HG03457 (cell line): ENCODE measurements at regions not wholly inside any gene's neighbourhood (a gene's known extent, or its start where the extent isn't known, plus 50 kb on each side); places are given as distances from the start of the nearest gene placed in this dataset.
"Not testable (repeated sequence)": the region's sequence is repeated elsewhere in the genome, so short reads cannot be mapped to it uniquely, and the experiment has no call there.

ENCODE experiments used
- ATAC-seq: cut with Tn5 transposase; IDR thresholded peaks from one replicate; pipeline ENCODE4 v1.9.1; 2021; ENCODE audit warnings: moderate number of reproducible peaks; ENCODE audit not compliant: unreplicated experiment

DNA sequence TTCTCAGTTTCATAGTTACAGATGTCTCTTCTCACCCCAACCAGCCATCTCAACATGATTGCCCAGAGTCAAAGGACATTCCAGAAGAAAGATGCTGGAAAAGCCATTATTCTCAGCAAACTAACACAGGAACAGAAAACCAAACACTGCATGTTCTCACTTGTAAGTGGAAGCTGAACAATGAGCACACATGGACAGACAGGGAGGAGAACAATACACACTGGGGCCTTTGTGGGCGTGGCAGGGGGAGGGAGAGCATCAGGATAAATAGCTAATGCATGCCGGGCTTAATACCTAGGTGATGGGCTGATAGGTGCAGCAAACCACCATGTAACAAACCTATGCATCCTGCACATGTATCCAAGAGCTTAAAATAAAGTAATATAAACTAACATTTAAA is 437.8 kb upstream of the TUSC1 start:
- not testable (repeated sequence) for ATAC-seq

GRCh38 chr9:26112724-26113123 is 434.5 kb upstream of the TUSC1 start:
- no peak for ATAC-seq

- ATAC-seq = no peak
These were observed 408.2 kb upstream of the TUSC1 start for GRCh38 chr9:26086396-26086795.

DNA sequence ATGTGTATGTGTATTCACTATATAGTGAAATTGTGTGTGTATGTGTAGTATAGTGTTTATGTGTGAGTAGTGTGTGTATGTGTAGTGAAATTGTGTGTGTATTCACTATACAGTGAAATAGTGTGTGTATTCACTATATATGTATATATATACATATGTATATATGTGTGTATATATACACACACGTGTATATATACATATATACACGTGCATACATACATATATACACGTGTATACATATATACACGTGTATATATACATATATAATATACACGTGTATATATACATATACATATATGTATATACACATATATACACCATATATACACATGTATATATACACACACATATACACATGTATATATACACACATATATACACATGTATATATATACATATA is 403.6 kb upstream of the TUSC1 start:
- no peak for ATAC-seq

DNA sequence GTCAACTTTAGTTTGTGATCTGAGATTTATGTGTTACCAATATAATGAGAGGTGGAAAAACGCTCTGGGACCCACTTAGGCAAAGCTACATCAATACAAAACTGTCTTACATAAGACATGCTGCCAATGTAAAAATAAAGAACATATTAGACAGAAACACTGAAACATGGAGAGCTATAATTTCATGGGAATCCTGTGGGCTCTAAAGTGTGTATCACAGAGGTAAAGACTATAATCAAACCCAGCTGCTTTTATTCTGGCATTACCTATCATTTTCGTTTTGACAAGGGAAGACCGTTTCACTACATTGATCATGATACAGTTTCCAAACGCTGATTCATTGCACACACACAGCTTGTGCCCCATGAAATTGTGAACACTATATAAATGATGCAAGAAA is 400.5 kb upstream of the TUSC1 start:
- no peak for ATAC-seq

DNA sequence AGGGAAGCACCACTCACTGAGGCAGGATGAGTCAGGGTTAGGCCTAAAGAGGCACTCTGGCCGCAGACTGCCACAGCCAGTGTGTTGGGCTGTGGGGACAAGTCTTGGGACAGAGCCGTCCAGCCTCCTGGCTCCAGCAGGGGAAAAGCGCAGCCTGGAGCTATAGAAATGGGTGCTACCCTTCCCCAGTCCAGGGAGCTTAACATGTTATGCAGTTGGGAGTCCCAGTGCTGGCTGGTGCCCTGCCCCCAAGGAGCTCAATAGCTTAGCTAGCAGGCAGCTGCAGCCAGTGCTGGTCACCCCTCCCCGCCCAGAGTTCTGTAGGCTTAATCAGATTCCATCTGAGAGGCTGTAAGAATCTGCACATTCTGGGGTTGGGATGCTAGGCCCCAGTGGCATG is 399.6 kb upstream of the TUSC1 start:
- ATAC-seq = no peak

GRCh38 chr9:26067608-26068007 is 389.4 kb upstream of the TUSC1 start:
- no peak for ATAC-seq

- ATAC-seq = no peak
These were observed 388.0 kb upstream of the TUSC1 start for GRCh38 chr9:26066237-26066636.

DNA sequence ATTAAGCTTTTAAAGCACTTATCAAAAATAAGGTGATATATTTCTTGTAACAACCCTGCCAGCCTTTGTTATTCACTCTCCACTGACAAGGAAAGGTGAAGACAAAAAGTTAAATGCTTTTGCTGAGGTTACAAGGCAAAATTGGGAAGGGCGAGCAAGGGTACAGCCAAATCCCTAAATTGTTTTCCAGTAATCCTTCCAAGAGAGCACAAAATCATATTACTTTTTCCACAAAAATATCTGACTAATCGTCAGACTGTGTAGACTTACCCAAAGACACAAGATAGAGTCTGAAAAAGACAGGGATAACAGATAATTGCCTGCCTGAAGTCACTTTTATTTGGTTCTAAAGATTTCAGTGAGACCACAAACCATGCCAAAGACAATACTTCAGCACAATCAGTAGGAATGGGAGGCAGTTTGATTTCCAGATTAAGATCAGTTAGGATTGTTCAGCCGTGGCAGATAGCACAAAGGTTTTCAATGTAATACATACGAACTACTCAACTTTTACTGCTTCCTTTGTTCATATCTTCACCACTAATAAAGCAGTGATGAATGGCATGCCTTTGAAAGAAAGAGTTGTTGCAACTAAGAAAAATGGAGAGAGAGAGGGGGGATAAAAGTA is 383.8 kb upstream of the TUSC1 start:
- ATAC-seq = no peak

GRCh38 chr9:26058111-26058895 is 380.1 kb upstream of the TUSC1 start:
- no peak for ATAC-seq

DNA sequence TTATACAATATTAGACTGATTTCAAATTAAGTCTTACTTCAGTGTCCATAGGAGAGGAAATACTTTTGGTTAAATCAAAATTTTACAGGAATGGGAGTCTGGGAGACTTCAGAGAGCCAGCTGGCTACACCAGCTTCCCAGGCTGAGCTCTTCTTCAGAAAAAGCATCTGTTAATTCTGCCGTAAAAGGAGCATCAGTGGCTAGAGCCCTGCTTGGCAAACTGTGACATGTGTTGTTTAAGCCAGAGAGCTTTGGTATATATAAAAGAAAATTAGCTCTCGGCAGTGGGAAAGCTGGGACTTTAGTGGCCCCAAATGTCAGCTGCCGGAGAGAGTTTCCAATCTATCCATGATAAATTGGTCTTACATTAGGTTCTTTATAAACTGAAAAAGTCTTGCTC is 378.8 kb upstream of the TUSC1 start:
- no peak for ATAC-seq

DNA sequence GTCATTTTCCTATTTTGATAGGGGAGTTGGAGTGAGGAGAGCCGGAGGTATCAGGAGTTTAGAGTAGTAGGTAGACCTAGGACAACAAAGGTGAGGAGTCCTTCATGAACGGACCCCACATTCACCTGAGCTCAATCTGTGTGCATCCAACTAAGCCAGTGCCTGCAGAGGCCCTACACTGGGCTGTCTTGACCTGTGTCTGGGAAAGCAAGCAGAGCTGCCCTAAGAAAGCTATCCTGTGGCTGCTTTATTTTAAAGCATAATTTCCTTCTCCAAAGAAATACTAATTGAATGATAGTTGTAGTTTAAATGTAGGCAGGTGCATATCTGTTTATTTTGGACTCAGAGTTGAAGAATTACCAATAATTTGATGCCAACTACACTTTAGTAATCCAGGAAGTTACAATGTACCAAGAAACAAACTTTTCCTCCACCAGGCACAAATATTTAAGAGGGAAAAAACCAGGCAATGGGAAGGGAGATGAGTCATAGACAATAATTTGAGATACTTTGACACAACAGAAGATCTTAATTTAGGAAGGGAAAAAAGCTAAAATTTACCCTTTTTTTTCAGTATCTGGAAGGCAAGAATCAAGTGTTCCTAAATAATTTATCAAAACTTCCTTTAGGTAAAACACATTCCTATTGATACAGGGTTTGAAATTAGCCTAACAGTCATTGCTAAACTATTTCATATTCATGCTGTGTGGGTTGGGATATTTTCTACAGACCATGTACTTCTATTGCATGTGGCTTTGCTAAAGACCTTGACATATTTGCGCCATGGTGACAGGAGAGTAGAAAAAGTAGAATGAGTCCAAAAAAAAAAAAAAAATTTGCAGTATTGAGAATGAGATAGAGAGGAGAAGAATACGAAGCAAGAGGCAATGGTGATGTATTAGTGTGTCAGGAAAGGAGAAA is 376.6 kb upstream of the TUSC1 start:
- no peak for ATAC-seq

DNA sequence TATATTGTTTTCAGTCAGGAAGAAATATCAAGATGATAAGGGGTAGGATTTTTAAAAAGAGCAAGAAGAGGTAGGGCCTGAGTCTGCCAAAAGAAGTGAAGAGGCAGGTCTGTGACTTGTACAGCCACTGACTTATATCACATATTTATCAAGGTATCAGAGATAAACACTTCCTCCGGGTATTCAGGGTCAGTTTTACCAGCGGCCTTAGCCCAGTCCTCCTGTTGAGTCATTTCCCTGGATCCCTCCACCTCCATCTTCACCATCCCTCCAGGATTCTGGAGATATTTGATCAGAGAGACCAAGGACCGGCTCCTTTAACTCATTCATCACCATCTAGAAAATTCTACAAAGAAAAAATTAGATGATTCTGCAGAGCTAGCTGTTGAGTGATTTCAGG is 375.7 kb upstream of the TUSC1 start:
- ATAC-seq = no peak

- ATAC-seq = no peak
These were observed 365.2 kb upstream of the TUSC1 start for GRCh38 chr9:26043431-26043830.

GRCh38 chr9:26034786-26035185 is 356.5 kb upstream of the TUSC1 start:
- ATAC-seq = no peak

- no peak for ATAC-seq
These were observed 355.1 kb upstream of the TUSC1 start for GRCh38 chr9:26033336-26033735.

- ATAC-seq = no peak
These were observed 348.3 kb upstream of the TUSC1 start for GRCh38 chr9:26026423-26027100.

DNA sequence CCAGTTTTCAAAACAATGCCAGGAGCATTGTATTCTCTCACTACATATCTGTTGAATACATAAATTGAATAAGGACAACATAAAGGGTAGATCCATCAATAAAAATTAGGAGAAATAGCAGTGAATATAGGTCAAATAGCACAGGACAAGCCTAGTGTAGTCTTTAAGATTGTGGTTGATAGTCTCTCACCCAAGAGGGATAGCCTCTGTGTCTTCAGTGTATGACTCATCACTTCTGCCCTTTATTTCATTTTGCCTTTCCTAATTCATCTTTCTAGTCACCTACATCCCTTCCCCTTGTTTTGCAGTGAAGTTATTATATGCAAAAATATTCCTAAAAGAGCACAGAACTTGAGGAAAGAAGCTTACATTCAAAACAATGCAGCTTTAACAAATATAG is 335.0 kb upstream of the TUSC1 start:
- ATAC-seq = no peak

DNA sequence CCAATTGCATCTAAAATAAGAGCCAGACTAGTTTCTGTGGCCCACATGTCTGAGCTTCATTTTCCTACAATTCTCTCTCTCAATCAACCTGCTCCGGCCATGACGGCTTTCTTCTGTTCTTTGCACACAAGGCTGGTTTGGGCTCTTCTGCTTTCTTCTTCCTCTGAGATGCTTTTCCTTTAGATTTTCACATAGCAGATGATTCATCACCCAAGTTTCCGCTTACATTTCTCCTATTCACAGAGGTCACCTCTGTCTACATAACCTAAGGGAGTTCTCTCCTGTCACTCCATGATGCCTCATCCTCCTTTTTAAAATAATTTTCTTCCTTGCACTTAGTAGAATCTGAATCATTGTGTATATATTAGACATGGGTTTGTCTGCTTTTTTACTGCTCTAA is 334.6 kb upstream of the TUSC1 start:
- no peak for ATAC-seq

DNA sequence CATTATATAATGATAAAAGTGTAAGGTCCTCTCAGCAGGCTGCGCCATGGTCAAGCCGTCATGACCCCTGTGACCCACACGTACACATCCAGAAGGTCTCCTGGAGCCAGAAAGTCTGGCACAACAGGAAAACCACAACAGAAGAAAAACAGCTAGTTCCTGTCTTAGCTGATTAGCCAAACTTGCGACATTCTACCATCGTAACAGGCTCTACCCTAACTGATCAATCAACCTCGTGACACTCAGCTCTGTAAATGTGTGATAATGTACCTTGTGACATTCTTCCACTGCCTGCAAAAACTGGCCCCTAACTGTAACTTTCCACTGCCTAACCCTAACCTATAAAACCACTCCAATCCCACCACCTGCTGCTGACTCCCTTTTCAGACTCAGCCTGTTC is 316.4 kb upstream of the TUSC1 start:
- no peak for ATAC-seq

- no peak for ATAC-seq
These were observed 312.1 kb upstream of the TUSC1 start for GRCh38 chr9:25990376-25990775.
